K562 (cell line): ENCODE measurements at regions not wholly inside any gene's neighbourhood (a gene's known extent, or its start where the extent isn't known, plus 50 kb on each side); places are given as distances from the start of the nearest gene placed in this dataset.

Experiments used
- EP300 ChIP-seq: IDR thresholded peaks from 2 replicates; pipeline ENCODE4 v1.6.1; 2012; ENCODE audit warnings: low read length, improper control_type of control experiment
- HIVEP1 ChIP-seq: fragments of 250-450 bp; sonication (Bioruptor Pico); IDR thresholded peaks from 2 replicates; pipeline ENCODE4 v1.4.0; 2020; ENCODE audit warnings: mild to moderate bottlenecking
- IRF1 ChIP-seq: sonication (generic); formaldehyde crosslinking; IDR thresholded peaks from 2 replicates; pipeline ENCODE4 v1.8.0; 2022; ENCODE audit warnings: missing genetic modification reagents, mild to moderate bottlenecking, borderline replicate concordance
- KLF10 ChIP-seq: fragments of 250-450 bp; sonication (Bioruptor Pico); IDR thresholded peaks from 2 replicates; pipeline ENCODE4 v1.6.1; 2021; ENCODE audit warnings: matching md5 sums
- MAZ ChIP-seq, 2 experiments: fragments of 450-650 bp in 1 of 2; sonication (generic) in 1 of 2; formaldehyde crosslinking; IDR thresholded peaks in 1 of 2; conservative IDR thresholded peaks in 1 of 2; 2 replicates each; pipeline versions ENCODE4 v1.4.0 to v1.5.0; 2020; ENCODE audit warnings: mild to moderate bottlenecking in 1 of 2, missing genetic modification reagents in 1 of 2
- NCOA4 ChIP-seq: fragments of 450-650 bp; IDR thresholded peaks from 2 replicates; pipeline ENCODE4 v1.6.1; 2018; ENCODE audit warnings: mild to moderate bottlenecking; ENCODE audit not compliant: partially characterized antibody
- NELFE ChIP-seq: IDR thresholded peaks from 2 replicates; pipeline ENCODE4 v1.6.1; 2011; ENCODE audit warnings: mild to moderate bottlenecking; ENCODE audit not compliant: insufficient read depth, insufficient read length
- NFE2 ChIP-seq: IDR thresholded peaks from 2 replicates; pipeline ENCODE4 v1.6.1; 2014; ENCODE audit warnings: antibody characterized with exemption, low read depth
- NFIC ChIP-seq: fragments of 450-650 bp; IDR thresholded peaks from 2 replicates; pipeline ENCODE4 v1.6.1; 2017; ENCODE audit warnings: mild to moderate bottlenecking, inconsistent platforms
- NONO ChIP-seq, 2 experiments: fragments of 200-400 bp in 1 of 2; fragments of 450-650 bp in 1 of 2; formaldehyde crosslinking in 1 of 2; IDR thresholded peaks; 2 replicates each; pipeline ENCODE4 v1.6.1; 2017; ENCODE audit warnings: low read depth in 2 of 2, mild to moderate bottlenecking in 2 of 2, moderate library complexity in 2 of 2, low read length in 1 of 2
- RB1 ChIP-seq: fragments of 450-650 bp; IDR thresholded peaks from 2 replicates; pipeline ENCODE4 v1.6.1; 2017; ENCODE audit warnings: low read depth, mild to moderate bottlenecking
- RFX7 ChIP-seq: fragments of 250-450 bp; sonication (Bioruptor Pico); IDR thresholded peaks from 2 replicates; pipeline ENCODE4 v1.5.1; 2021; ENCODE audit warnings: mild to moderate bottlenecking
- RNF2 ChIP-seq: sonication (generic); IDR thresholded peaks from 2 replicates; pipeline ENCODE4 v1.6.1; 2016
- SMAD3 ChIP-seq: fragments of 450-650 bp; formaldehyde crosslinking; conservative IDR thresholded peaks from 2 replicates; pipeline ENCODE4 v1.4.0; 2020; ENCODE audit warnings: mild to moderate bottlenecking
- SMAD4 ChIP-seq: fragments of 250-450 bp; sonication (Bioruptor Pico); conservative IDR thresholded peaks from 2 replicates; pipeline ENCODE4 v1.8.0; 2021; ENCODE audit warnings: inconsistent platforms, mild to moderate bottlenecking, moderate library complexity
- SMARCE1 ChIP-seq: fragments of 450-650 bp; IDR thresholded peaks from 2 replicates; pipeline ENCODE4 v1.7.1; 2016; ENCODE audit warnings: mild to moderate bottlenecking
- VEZF1 ChIP-seq: fragments of 200-800 bp; sonication (Bioruptor generic); IDR thresholded peaks from 2 replicates; pipeline ENCODE4 v1.6.1; 2017; ENCODE audit warnings: missing genetic modification characterization, missing compliant biosample characterization
- XRCC3 ChIP-seq: fragments of 450-650 bp; IDR thresholded peaks from 2 replicates; pipeline ENCODE4 v1.6.1; 2017; ENCODE audit warnings: mild to moderate bottlenecking, moderate library complexity
- ZNF175 ChIP-seq: fragments of 200-800 bp; sonication (Bioruptor generic); IDR thresholded peaks from 2 replicates; pipeline ENCODE4 v1.6.1; 2016; ENCODE audit warnings: low read depth, mild to moderate bottlenecking, missing genetic modification characterization, missing compliant biosample characterization
- ZNF75A ChIP-seq: fragments of 450-650 bp; formaldehyde crosslinking; IDR thresholded peaks from 2 replicates; pipeline ENCODE4 v1.4.0; 2020; ENCODE audit warnings: mild to moderate bottlenecking
- ZNF79 ChIP-seq: fragments of 250-450 bp; sonication (Bioruptor Pico); IDR thresholded peaks from 2 replicates; pipeline ENCODE4 v1.4.0; 2020; ENCODE audit warnings: low read depth, mild to moderate bottlenecking, moderate library complexity
- TF ChIP-seq, protein P1 (sequence below): fragments of 450-650 bp; IDR thresholded peaks from 2 replicates; pipeline ENCODE4 v1.6.1; 2016; ENCODE audit warnings: borderline replicate concordance
- TF ChIP-seq, protein P2 (sequence below): sonication (generic); IDR thresholded peaks from 2 replicates; pipeline ENCODE4 v1.6.1; 2016

GRCh38 chr15:77819851-77820728 is 187.4 kb upstream of the LINGO1 start (continued):
- no peak for TF ChIP-seq XRCC3
- 0 out of 4 replicates have a peak, but pooled peaks of 1 of the 2 experiments have one; percentile 20 for TF ChIP-seq MAZ (CRISPR knock-in tag; conservative IDR thresholded peaks at IDR 0.05 in 1 of 2, IDR thresholded peaks at IDR 0.05 in 1 of 2)
- no peak for TF ChIP-seq RNF2
- TF ChIP-seq NFIC, result peak; percentile 25; the same call in 1 of the 2 replicates
- TF ChIP-seq, protein P1, sequence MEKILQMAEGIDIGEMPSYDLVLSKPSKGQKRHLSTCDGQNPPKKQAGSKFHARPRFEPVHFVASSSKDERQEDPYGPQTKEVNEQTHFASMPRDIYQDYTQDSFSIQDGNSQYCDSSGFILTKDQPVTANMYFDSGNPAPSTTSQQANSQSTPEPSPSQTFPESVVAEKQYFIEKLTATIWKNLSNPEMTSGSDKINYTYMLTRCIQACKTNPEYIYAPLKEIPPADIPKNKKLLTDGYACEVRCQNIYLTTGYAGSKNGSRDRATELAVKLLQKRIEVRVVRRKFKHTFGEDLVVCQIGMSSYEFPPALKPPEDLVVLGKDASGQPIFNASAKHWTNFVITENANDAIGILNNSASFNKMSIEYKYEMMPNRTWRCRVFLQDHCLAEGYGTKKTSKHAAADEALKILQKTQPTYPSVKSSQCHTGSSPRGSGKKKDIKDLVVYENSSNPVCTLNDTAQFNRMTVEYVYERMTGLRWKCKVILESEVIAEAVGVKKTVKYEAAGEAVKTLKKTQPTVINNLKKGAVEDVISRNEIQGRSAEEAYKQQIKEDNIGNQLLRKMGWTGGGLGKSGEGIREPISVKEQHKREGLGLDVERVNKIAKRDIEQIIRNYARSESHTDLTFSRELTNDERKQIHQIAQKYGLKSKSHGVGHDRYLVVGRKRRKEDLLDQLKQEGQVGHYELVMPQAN, result no peak
- no peak for TF ChIP-seq ZNF75A
- TF ChIP-seq NELFE, result no peak
- no peak for TF ChIP-seq SMARCE1
- TF ChIP-seq NFE2, result no peak
- TF ChIP-seq ZNF79 (CRISPR knock-in tag), result no peak
- no peak for TF ChIP-seq RFX7 (CRISPR knock-in tag)
- TF ChIP-seq SMAD4 (CRISPR knock-in tag), result no peak
- 0 out of 2 replicates have a peak, but pooled peaks have one; percentile 14 for TF ChIP-seq VEZF1
- TF ChIP-seq KLF10, result no peak
- peak; percentile 34; the same call in 1 of the 2 replicates for TF ChIP-seq RB1
- no peak for TF ChIP-seq SMAD3 (CRISPR knock-in tag)
- TF ChIP-seq IRF1 (CRISPR knock-in tag), result no peak
- TF ChIP-seq ZNF175, result no peak
- TF ChIP-seq, protein P2, sequence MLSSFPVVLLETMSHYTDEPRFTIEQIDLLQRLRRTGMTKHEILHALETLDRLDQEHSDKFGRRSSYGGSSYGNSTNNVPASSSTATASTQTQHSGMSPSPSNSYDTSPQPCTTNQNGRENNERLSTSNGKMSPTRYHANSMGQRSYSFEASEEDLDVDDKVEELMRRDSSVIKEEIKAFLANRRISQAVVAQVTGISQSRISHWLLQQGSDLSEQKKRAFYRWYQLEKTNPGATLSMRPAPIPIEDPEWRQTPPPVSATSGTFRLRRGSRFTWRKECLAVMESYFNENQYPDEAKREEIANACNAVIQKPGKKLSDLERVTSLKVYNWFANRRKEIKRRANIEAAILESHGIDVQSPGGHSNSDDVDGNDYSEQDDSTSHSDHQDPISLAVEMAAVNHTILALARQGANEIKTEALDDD, result no peak
- no peak for TF ChIP-seq HIVEP1
- TF ChIP-seq NCOA4, result no peak
- no peak for TF ChIP-seq NONO (IDR thresholded peaks at IDR 0.05; ENCODE audit: low read depth in 2 of 2, low read length in 1 of 2)
- no peak for TF ChIP-seq EP300
